HG03521 (cell line): ENCODE measurements at regions not wholly inside any gene's neighbourhood (a gene's known extent, or its start where the extent isn't known, plus 50 kb on each side); places are given as distances from the start of the nearest gene placed in this dataset.

ENCODE experiments used
- ATAC-seq: cut with Tn5 transposase; IDR thresholded peaks from one replicate; pipeline ENCODE4 v1.9.1; 2021; ENCODE audit warnings: mild to moderate bottlenecking, moderate library complexity; ENCODE audit not compliant: unreplicated experiment

GRCh38 chr6:2505624-2506023 lies 245.1 kb downstream of the MYLK4 start:
- ATAC-seq: no peak

- no peak for ATAC-seq
Measured at GRCh38 chr6:2504495-2505064, 246.1 kb downstream of the MYLK4 start.

- ATAC-seq: no peak
Measured at GRCh38 chr6:2503816-2504494, 246.8 kb downstream of the MYLK4 start.

GRCh38 chr6:2502998-2503674 lies 247.6 kb downstream of the MYLK4 start:
- no peak for ATAC-seq

- no peak for ATAC-seq
Measured at GRCh38 chr6:2502096-2502997, 248.4 kb downstream of the MYLK4 start.

DNA sequence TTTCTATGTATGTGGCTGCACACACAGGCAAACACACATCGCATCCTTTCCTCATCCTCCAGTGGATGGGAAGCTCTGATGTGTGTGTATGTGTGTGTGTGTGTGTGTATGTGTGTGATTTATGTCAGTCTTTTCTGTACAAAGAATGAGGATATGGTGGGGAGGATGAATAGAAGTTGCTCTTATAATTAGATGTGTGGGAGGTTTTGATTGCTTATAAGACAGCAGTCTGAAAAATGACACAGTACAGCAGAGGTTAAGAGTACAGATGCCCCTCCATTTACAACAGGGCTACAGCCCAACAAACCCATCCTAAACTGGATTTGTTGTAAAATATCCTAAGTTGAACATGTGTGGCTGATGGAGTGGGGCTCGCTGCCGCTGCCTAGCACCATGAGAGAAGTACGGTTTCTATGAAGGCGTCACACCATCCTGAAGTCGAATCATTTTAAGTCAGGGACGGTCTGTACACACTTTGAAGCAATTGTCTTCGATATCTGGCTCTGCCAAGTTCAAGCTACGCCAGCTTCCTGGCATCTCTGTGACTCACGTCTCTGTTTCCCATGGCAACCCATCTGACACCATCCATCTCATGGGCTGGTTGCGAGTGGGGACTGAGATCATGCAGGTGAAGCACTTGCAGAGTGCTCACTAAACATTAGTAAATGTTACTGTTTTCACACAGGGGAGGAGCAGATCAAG lies 252.6 kb downstream of the MYLK4 start:
- no peak for ATAC-seq

GRCh38 chr6:2496291-2496690 lies 250.9 kb upstream of the GMDS start:
- ATAC-seq: no peak

DNA sequence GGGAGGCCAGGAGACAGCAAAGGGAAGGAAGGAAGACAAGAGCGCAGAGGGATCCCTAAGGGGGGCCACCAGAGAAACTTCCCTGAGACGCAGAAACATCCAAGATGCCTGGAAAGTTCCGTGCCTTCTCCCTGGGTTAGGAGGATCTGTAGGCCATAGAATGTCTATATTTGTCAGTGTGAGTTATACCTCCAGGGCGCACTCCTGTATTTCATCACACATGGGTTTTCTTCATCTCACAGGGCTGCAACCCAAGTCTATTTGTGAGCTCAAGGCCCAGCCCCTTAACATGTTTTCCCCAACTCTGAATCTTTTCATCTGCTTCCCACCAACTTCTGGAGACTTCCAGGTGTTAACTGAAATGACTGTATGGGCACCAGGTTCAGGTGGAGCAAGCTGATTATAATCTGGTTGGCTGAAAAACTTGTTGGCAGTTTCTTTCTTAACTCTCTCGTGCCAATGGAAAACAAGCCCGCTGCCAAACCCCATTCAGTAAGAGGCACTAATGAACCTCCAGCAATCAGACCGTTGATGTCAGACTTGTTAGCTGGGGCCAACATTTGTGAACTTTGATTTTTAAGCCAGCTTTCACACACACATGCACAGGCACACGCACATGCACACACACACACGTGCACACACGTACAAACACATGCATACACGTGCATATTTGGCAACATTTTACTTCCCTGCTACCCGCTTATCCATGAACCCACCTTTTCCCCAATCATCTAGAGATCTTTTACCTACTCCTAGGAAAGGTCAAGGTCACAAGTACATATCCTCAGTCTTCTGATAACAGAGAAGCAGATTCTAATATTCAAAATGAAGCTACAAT lies 247.5 kb upstream of the GMDS start:
- ATAC-seq: no peak

GRCh38 chr6:2491137-2491536 lies 245.7 kb upstream of the GMDS start:
- ATAC-seq: no peak

DNA sequence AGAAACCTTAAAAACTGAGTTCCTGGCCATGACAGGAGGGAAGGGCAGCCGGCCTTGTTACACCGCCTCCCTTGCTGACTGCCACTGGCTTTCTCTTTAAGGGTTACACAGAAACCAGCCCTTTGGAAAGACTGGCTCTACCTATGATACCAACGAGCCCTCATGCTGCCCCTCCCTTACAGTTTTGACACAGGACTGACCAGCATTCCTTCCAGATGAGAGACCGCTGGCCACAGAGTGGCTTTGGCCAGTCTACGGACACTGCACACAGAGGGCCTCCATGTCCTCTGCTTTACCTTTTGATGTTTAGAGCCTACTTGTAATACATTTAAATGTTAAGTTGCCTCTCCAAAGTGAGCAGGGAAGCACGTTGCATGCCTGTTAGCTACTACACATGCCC lies 243.2 kb upstream of the GMDS start:
- no peak for ATAC-seq

DNA sequence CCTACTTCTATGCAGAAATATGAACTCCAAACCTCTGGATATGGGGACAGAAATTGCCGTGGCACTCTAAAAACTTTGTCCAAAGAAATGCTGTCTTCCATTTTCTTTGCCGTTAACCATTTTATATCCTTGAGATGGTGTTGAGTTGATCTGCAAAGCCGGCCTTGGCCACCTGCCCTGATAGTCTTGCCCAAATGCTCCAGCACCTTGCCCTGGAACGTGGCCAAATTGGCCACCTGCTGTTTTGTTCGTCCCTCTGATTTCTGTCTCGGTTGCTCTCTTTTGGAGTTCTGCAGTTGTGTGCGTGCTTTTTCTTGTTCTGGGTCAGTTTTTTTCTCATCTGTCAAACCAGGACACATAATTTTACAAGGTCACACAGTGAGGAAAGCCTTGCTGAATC lies 239.7 kb upstream of the GMDS start:
- ATAC-seq: no peak

GRCh38 chr6:2482773-2483172 lies 237.4 kb upstream of the GMDS start:
- ATAC-seq: no peak

GRCh38 chr6:2481307-2481706 lies 235.9 kb upstream of the GMDS start:
- no peak for ATAC-seq

- no peak for ATAC-seq
Measured at GRCh38 chr6:2480267-2480966, 235.0 kb upstream of the GMDS start.

GRCh38 chr6:2478200-2478599 lies 232.8 kb upstream of the GMDS start:
- no peak for ATAC-seq

- no peak for ATAC-seq
Measured at GRCh38 chr6:2477666-2478065, 232.3 kb upstream of the GMDS start.

DNA sequence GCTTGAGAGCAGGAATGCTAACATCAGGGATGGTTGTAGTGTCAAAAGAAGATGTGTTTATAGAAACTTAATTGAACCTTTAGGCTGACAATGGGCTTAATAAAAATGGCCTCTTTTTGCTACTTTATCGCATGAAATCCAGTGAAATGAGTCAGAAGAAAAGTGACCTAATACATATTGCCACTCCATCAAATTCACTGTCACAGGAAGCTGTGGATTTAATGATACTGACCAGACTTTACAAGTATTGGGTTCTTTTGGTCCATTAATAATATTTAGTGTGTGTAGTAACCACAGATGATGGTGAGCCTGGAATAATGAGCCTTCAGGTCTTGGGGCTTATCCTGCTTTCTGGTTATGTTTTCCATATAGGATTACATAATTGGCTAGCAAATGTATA lies 231.8 kb upstream of the GMDS start:
- ATAC-seq: no peak

DNA sequence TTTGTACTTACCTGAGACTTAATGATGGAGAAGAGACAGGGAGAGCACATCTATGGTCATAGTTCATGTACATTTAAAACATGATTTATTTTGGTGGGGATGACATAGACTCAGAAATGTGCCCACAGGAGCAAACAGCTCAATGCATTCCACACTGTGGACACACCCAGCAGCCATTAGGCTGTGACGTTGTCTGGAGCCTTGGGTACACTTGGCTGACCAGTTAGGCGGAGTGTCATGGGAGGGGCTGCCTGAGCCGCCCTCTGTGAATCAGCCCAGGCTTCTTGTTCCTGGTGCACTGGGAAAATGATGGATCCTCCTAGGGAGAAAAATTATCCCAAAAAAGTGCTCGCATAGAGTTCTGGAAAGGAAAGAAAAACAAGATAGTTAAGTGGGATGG lies 231.0 kb upstream of the GMDS start:
- no peak for ATAC-seq

GRCh38 chr6:2471472-2471871 lies 226.1 kb upstream of the GMDS start:
- no peak for ATAC-seq
